ENCODE measurements at regions not wholly inside any gene's neighbourhood (a gene's known extent, or its start where the extent isn't known, plus 50 kb on each side); places are given as distances from the start of the nearest gene placed in this dataset.
"Not testable (repeated sequence)": the region's sequence is repeated elsewhere in the genome, so short reads cannot be mapped to it uniquely, and the experiment has no call there.

GRCh38 chr1:29590583-29591565, 354.6 kb downstream of the PTPRU start:
- no peak for DNase-seq (ENCODE audit: low read depth)
- ChIA-PET CTCF (interaction anchor here (0.7 to 1.1 kb wide), 2 partner anchors 10 to 456 kb away, joined by 3 read pairs; no protein-coding TSS in a partner anchor), POLR2A (interaction anchor here (0.6 kb wide), 1 partner anchor 18 kb away, joined by 3 read pairs; no protein-coding TSS in a partner anchor)
- Histone ChIP-seq H3K36me3 (ENCODE audit: control insufficient read depth, insufficient read depth, low read length) (no peaks in the 10 kb centered on the region), H3K27me3 (ENCODE audit: control insufficient read depth, insufficient read depth, low read length) (no peaks in the 10 kb centered on the region), H3K4me3 (ENCODE audit: low read depth, low read length) (no peak overlapping the region)
- no peak for TF ChIP-seq CTCF (IDR thresholded peaks at IDR 0.05; ENCODE audit: insufficient read depth, low read depth, low read length)

- H3K36me3 ChIP-seq (ENCODE audit: control insufficient read depth, insufficient read depth, low read length); POLR2A ChIA-PET; H3K4me3 ChIP-seq (ENCODE audit: low read depth, low read length); CTCF ChIA-PET; H3K27me3 ChIP-seq (ENCODE audit: control insufficient read depth, insufficient read depth, low read length); DNase-seq (ENCODE audit: low read depth): not testable (repeated sequence)
Observed at GRCh38 chr1:29589716-29590115, 353.4 kb downstream of the PTPRU start.

GRCh38 chr1:29586991-29587745, 350.8 kb downstream of the PTPRU start:
- ChIA-PET CTCF (interaction anchor here (0.6 kb wide), 1 partner anchor 9 kb away, joined by 3 read pairs; no protein-coding TSS in a partner anchor), POLR2A (no interaction called here)
- Histone ChIP-seq H3K36me3 (ENCODE audit: control insufficient read depth, insufficient read depth, low read length) (no peaks in the 10 kb centered on the region), H3K4me3 (ENCODE audit: low read depth, low read length) (no peak overlapping the region), H3K27me3 (ENCODE audit: control insufficient read depth, insufficient read depth, low read length) (no peaks in the 10 kb centered on the region; the same call in 1 of the 2 replicates)
- DNase-seq (ENCODE audit: low read depth) = no peak
- no peak for TF ChIP-seq CTCF (IDR thresholded peaks at IDR 0.05; ENCODE audit: insufficient read depth, low read depth, low read length)

GRCh38 chr1:29586215-29586614, 349.9 kb downstream of the PTPRU start:
- CTCF ChIA-PET = no interaction called here
- TF ChIP-seq CTCF (IDR thresholded peaks at IDR 0.05; ENCODE audit: insufficient read depth, low read depth, low read length) = no peak
- Histone ChIP-seq H3K36me3 (ENCODE audit: control insufficient read depth, insufficient read depth, low read length) (no peaks in the 10 kb centered on the region), H3K4me3 (ENCODE audit: low read depth, low read length) (no peak overlapping the region), H3K27me3 (ENCODE audit: control insufficient read depth, insufficient read depth, low read length) (no peaks in the 10 kb centered on the region; the same call in 1 of the 2 replicates)
- POLR2A ChIA-PET = no interaction called here
- no peak for DNase-seq (ENCODE audit: low read depth)

GRCh38 chr1:29585656-29586055, 349.3 kb downstream of the PTPRU start:
- H3K27me3 ChIP-seq (ENCODE audit: control insufficient read depth, insufficient read depth, low read length) = no peaks in the 10 kb centered on the region; the same call in 1 of the 2 replicates
- H3K36me3 ChIP-seq (ENCODE audit: control insufficient read depth, insufficient read depth, low read length) = no peaks in the 10 kb centered on the region
- CTCF ChIA-PET = no interaction called here
- no peak overlapping the region for H3K4me3 ChIP-seq (ENCODE audit: low read depth, low read length)
- POLR2A ChIA-PET = no interaction called here
- TF ChIP-seq CTCF (IDR thresholded peaks at IDR 0.05; ENCODE audit: insufficient read depth, low read depth, low read length) = no peak
- no peak for DNase-seq (ENCODE audit: low read depth)

Measured in BJ (cell line).